Neuronal stem cell (in vitro differentiated cells): ENCODE measurements at regions not wholly inside any gene's neighbourhood (a gene's known extent, or its start where the extent isn't known, plus 50 kb on each side); places are given as distances from the start of the nearest gene placed in this dataset.

Source experiments
- DNase-seq: peaks from one replicate; pipeline ENCODE4 v3.0.0-alpha.2; 2013; ENCODE audit warnings: low spot score
- H2AFZ ChIP-seq: one replicate; pipeline ENCODE4 v1.6.1; 2013; ENCODE audit warnings: mild to moderate bottlenecking, low read length, inconsistent platforms
- H2AK5ac ChIP-seq: 2 replicates; pipeline ENCODE4 v1.6.1; 2013; ENCODE audit warnings: low read depth, mild to moderate bottlenecking, inconsistent platforms, low read length, moderate library complexity, mixed read lengths
- H2BK120ac ChIP-seq: 2 replicates; pipeline ENCODE4 v1.6.1; 2013; ENCODE audit warnings: low read depth, mild to moderate bottlenecking, inconsistent platforms, low read length, moderate library complexity, mixed read lengths
- H2BK12ac ChIP-seq: one replicate; pipeline ENCODE4 v1.6.1; 2013; ENCODE audit warnings: low read length, inconsistent platforms
- H2BK15ac ChIP-seq: 2 replicates; pipeline ENCODE4 v1.6.1; 2013; ENCODE audit warnings: mild to moderate bottlenecking, low read length, inconsistent platforms, mixed read lengths
- H2BK5ac ChIP-seq: one replicate; pipeline ENCODE4 v1.6.1; 2013; ENCODE audit warnings: inconsistent platforms, mild to moderate bottlenecking, low read length, moderate library complexity
- H3K14ac ChIP-seq: one replicate; pipeline ENCODE4 v1.6.1; 2013; ENCODE audit warnings: low read length, inconsistent platforms
- H3K18ac ChIP-seq: 2 replicates; pipeline ENCODE4 v1.6.1; 2013; ENCODE audit warnings: low read length, inconsistent platforms
- H3K23ac ChIP-seq: 2 replicates; pipeline ENCODE4 v1.6.1; 2013; ENCODE audit warnings: low read depth, mild to moderate bottlenecking, mixed read lengths, low read length, inconsistent platforms; ENCODE audit not compliant: poor library complexity
- H3K27ac ChIP-seq: replicated peaks from 3 replicates; pipeline ENCODE4 v1.5.1; 2013; ENCODE audit warnings: low read length, inconsistent platforms
- H3K27me3 ChIP-seq, 3 experiments: 2 replicates each; pipeline ENCODE4 v1.6.1; 2013; ENCODE audit warnings: low read length in 3 of 3, mild to moderate bottlenecking in 2 of 3, inconsistent platforms in 1 of 3, low read depth in 1 of 3, mixed read lengths in 1 of 3, moderate library complexity in 1 of 3; ENCODE audit not compliant: control insufficient read depth in 3 of 3, insufficient read depth in 3 of 3
- H3K36me3 ChIP-seq, 2 donors: replicated peaks in 1 of 2; 2 replicates each; pipeline ENCODE4 v1.6.1; 2013; ENCODE audit warnings: low read length in 2 of 2; ENCODE audit not compliant: control insufficient read depth in 2 of 2, insufficient read depth in 2 of 2
- H3K4ac ChIP-seq: 2 replicates; pipeline ENCODE4 v1.6.1; 2013; ENCODE audit warnings: inconsistent platforms, mild to moderate bottlenecking, low read length, moderate library complexity
- H3K4me1 ChIP-seq, 2 donors: 1 replicate in 1 of 2; 2 replicates in 1 of 2; pipeline ENCODE4 v1.6.1; 2013; ENCODE audit warnings: low read length in 2 of 2, low read depth in 1 of 2; ENCODE audit not compliant: control insufficient read depth in 2 of 2, insufficient read depth in 1 of 2
- H3K4me2 ChIP-seq: one replicate; pipeline ENCODE4 v1.6.1; 2013; ENCODE audit warnings: mild to moderate bottlenecking, low read length, inconsistent platforms; ENCODE audit not compliant: insufficient read depth, poor library complexity, severe bottlenecking
- H3K4me3 ChIP-seq, 2 donors: 2 replicates each; pipeline ENCODE4 v1.5.1; 2013; ENCODE audit warnings: low read length in 2 of 2, mild to moderate bottlenecking in 2 of 2, inconsistent platforms in 1 of 2, moderate library complexity in 1 of 2
- H3K79me1 ChIP-seq: one replicate; pipeline ENCODE4 v1.6.1; 2013; ENCODE audit warnings: low read depth, mild to moderate bottlenecking, inconsistent platforms, low read length, moderate library complexity
- H3K9ac ChIP-seq: one replicate; pipeline ENCODE4 v1.6.1; 2013; ENCODE audit warnings: mild to moderate bottlenecking, low read depth, low read length, inconsistent platforms; ENCODE audit not compliant: poor library complexity
- H3K9me3 ChIP-seq, 2 donors: replicated peaks in 1 of 2; 2 replicates each; pipeline versions ENCODE3 to v1.6.1; 2013; ENCODE audit warnings: low read length in 2 of 2, mild to moderate bottlenecking in 2 of 2, inconsistent platforms in 1 of 2, low read depth in 1 of 2, mixed read lengths in 1 of 2, moderate library complexity in 1 of 2; ENCODE audit not compliant: control insufficient read depth in 2 of 2, insufficient read depth in 1 of 2
- H4K8ac ChIP-seq: one replicate; pipeline ENCODE4 v1.6.1; 2013; ENCODE audit warnings: low read depth, mild to moderate bottlenecking, inconsistent platforms, low read length, moderate library complexity
- H4K91ac ChIP-seq: one replicate; pipeline ENCODE4 v1.6.1; 2013; ENCODE audit warnings: low read length, low read depth, mild to moderate bottlenecking, inconsistent platforms; ENCODE audit not compliant: poor library complexity
- WGBS, 2 donors: extraction: QIAGEN DNeasy Blood & Tissue Kit; methylation state at CpG; one replicate each; pipeline ENCODE4 v1.1.7; 2013; ENCODE audit warnings: missing lambda C conversion rate in 2 of 2, mixed read lengths in 1 of 2; ENCODE audit not compliant: insufficient read length in 2 of 2, insufficient replicate concordance in 1 of 2; ENCODE audit errors: extremely low coverage in 2 of 2; 5-methylcytosine and 5-hydroxymethylcytosine counted together

GRCh38 chr6:22083119-22083518 lies 213.7 kb downstream of the PRL start:
- H2BK120ac ChIP-seq: no peak overlapping the region
- WGBS, 2 donors: no CpG with 5 or more reads among the region's 1 CpG
- no peak overlapping the region for H3K18ac ChIP-seq

GRCh38 chr6:22087960-22088706 lies 208.7 kb downstream of the PRL start:
- no peak overlapping the region for H2BK15ac ChIP-seq
- no peak overlapping the region for H2BK5ac ChIP-seq
- no CpG with 5 or more reads among the region's 9 CpGs for WGBS, 2 donors
- no peak overlapping the region for H4K91ac ChIP-seq
- H3K18ac ChIP-seq: no peak overlapping the region
- H3K23ac ChIP-seq: no peak overlapping the region
- H3K4me1 ChIP-seq: peaks cover 0 to 2% of the 10 kb centered on the region in 2 donors
- H4K8ac ChIP-seq: no peak overlapping the region
- peaks cover 5 to 20% of the 10 kb centered on the region in 2 donors for H3K9me3 ChIP-seq
- no peaks in the 10 kb centered on the region for H3K79me1 ChIP-seq
- H2BK120ac ChIP-seq: no peak overlapping the region
- no peak overlapping the region for H2AK5ac ChIP-seq
- peaks cover 0 to 10% of the 10 kb centered on the region in 2 donors for H3K36me3 ChIP-seq
- H3K4me3 ChIP-seq: no peak overlapping the region
- no peak overlapping the region for H2AFZ ChIP-seq
- H2BK12ac ChIP-seq: no peak overlapping the region
- peak overlapping the region; percentile 38 for H3K9ac ChIP-seq
- H3K4ac ChIP-seq: no peak overlapping the region
- H3K14ac ChIP-seq: no peak overlapping the region
- DNase-seq: no peak
- H3K4me2 ChIP-seq: no peak overlapping the region
- no peak overlapping the region for H3K27ac ChIP-seq
- no peaks in the 10 kb centered on the region for H3K27me3 ChIP-seq

More at GRCh38 chr6:22083119-22083518, 213.7 kb downstream of the PRL start:
- Histone ChIP-seq H3K4me3 (no peak overlapping the region), H3K9me3 (peaks cover 5 to 20% of the 10 kb centered on the region in 2 donors), H3K9ac (no peak overlapping the region), H3K36me3 (peaks cover 0 to 10% of the 10 kb centered on the region in 2 donors), H3K4me2 (no peak overlapping the region), H3K14ac (no peak overlapping the region), H3K4me1 (peaks cover 0 to under 1% of the 10 kb centered on the region in 2 donors), H3K27me3 (no peaks in the 10 kb centered on the region), H2BK5ac (no peak overlapping the region), H4K8ac (no peak overlapping the region), H3K4ac (no peak overlapping the region), H3K23ac (no peak overlapping the region), H2BK15ac (no peak overlapping the region), H3K79me1 (no peaks in the 10 kb centered on the region), H2AFZ (no peak overlapping the region), H3K27ac (no peak overlapping the region), H4K91ac (no peak overlapping the region), H2AK5ac (no peak overlapping the region), H2BK12ac (no peak overlapping the region)
- DNase-seq: no peak

GRCh38 chr6:22091424-22091948 lies 205.3 kb downstream of the PRL start:
- peaks cover 0 to 11% of the 10 kb centered on the region in 2 donors for H3K36me3 ChIP-seq
- peaks cover 0 to 4% of the 10 kb centered on the region in 2 donors for H3K9me3 ChIP-seq
- no peak overlapping the region for H2BK5ac ChIP-seq
- no peak overlapping the region for H3K18ac ChIP-seq
- no CpG with 5 or more reads among the region's 5 CpGs for WGBS, 2 donors
- H2BK15ac ChIP-seq: no peak overlapping the region
- no peak overlapping the region for H2BK120ac ChIP-seq
- H2AK5ac ChIP-seq: no peak overlapping the region
- no peaks in the 10 kb centered on the region for H3K79me1 ChIP-seq
- H3K4me1 ChIP-seq: peaks cover 0 to 2% of the 10 kb centered on the region in 2 donors
- H2AFZ ChIP-seq: no peak overlapping the region
- H3K4me3 ChIP-seq: no peak overlapping the region
- no peak overlapping the region for H2BK12ac ChIP-seq
- H3K23ac ChIP-seq: no peak overlapping the region
- H4K8ac ChIP-seq: no peak overlapping the region
- H4K91ac ChIP-seq: no peak overlapping the region
- no peak overlapping the region for H3K14ac ChIP-seq
- H3K4me2 ChIP-seq: no peak overlapping the region
- H3K9ac ChIP-seq: no peak overlapping the region
- no peak for DNase-seq
- H3K4ac ChIP-seq: no peak overlapping the region
- no peak overlapping the region for H3K27ac ChIP-seq
- no peaks in the 10 kb centered on the region for H3K27me3 ChIP-seq

- Histone ChIP-seq H3K4me1 (no peaks in the 10 kb centered on the region), H3K23ac (no peak overlapping the region), H3K27ac (no peak overlapping the region), H2BK15ac (no peak overlapping the region), H2AFZ (no peak overlapping the region), H4K91ac (no peak overlapping the region), H3K4me2 (no peak overlapping the region), H2AK5ac (no peak overlapping the region), H3K79me1 (no peaks in the 10 kb centered on the region), H3K9ac (no peak overlapping the region), H3K4ac (no peak overlapping the region), H3K36me3 (peaks cover 0 to 11% of the 10 kb centered on the region in 2 donors), H3K27me3 (no peaks in the 10 kb centered on the region), H3K4me3 (no peak overlapping the region), H2BK5ac (no peak overlapping the region), H2BK12ac (no peak overlapping the region), H3K18ac (no peak overlapping the region), H3K14ac (no peak overlapping the region), H3K9me3 (peaks cover 0 to 12% of the 10 kb centered on the region in 2 donors), H2BK120ac (no peak overlapping the region), H4K8ac (no peak overlapping the region)
- WGBS, 2 donors: no CpG with 5 or more reads among the region's 1 CpG
- no peak for DNase-seq
Observed at GRCh38 chr6:22095836-22096235, 201.0 kb downstream of the PRL start.
